HEK293 (cell line): ENCODE measurements at regions not wholly inside any gene's neighbourhood (a gene's known extent, or its start where the extent isn't known, plus 50 kb on each side); places are given as distances from the start of the nearest gene placed in this dataset.

Experiments used
- CTCF ChIA-PET: fragments of 350-600 bp; formaldehyde crosslinking; extraction: SDS; loops from one replicate; lab custom pipeline; 2021; ENCODE audit warnings: antibody characterized with exemption; lab: Yijun Ruan, JAX
- POLR2A ChIA-PET: fragments of 300-600 bp; formaldehyde crosslinking; extraction: SDS; loops from one replicate; lab custom pipeline; 2020; ENCODE audit warnings: antibody characterized with exemption, inconsistent platforms; lab: Yijun Ruan, JAX
- H3K27ac ChIP-seq: fragments of 200-500 bp; sonication (Bioruptor generic); 2 replicates; pipeline ENCODE4 v1.5.1; 2014; ENCODE audit warnings: low read depth, low read length, control low read depth, inconsistent platforms; ENCODE audit errors: extremely low read depth
- H3K36me3 ChIP-seq, 2 experiments: fragments of 200-500 bp in 1 of 2; sonication (Bioruptor generic) in 1 of 2; 1 replicate in 1 of 2; 2 replicates in 1 of 2; pipeline ENCODE4 v1.5.1; 2014 to 2017; ENCODE audit warnings: inconsistent platforms in 2 of 2, low read length in 2 of 2; ENCODE audit not compliant: control insufficient read depth in 2 of 2, insufficient read depth in 1 of 2
- H3K4me1 ChIP-seq: fragments of 200-500 bp; sonication (Bioruptor generic); 2 replicates; pipeline ENCODE4 v1.5.1; 2014; ENCODE audit warnings: mild to moderate bottlenecking, low read length, inconsistent platforms; ENCODE audit not compliant: control insufficient read depth, insufficient read depth
- H3K4me3 ChIP-seq: 2 replicates; pipeline ENCODE4 v1.5.1; 2011; ENCODE audit warnings: low read depth, mild to moderate bottlenecking, control low read depth, low read length, moderate library complexity
- H3K9me3 ChIP-seq: fragments of 200-500 bp; sonication (Bioruptor generic); 2 replicates; pipeline ENCODE4 v1.5.1; 2014; ENCODE audit warnings: low read depth, low read length, inconsistent platforms; ENCODE audit not compliant: control insufficient read depth, insufficient read depth
- AEBP2 ChIP-seq: fragments of 450-650 bp; formaldehyde crosslinking; IDR thresholded peaks from 2 replicates; pipeline ENCODE4 v1.5.1; 2016; ENCODE audit warnings: missing biosample characterization, missing genetic modification characterization, borderline replicate concordance
- EGR2 ChIP-seq: fragments of 450-650 bp; formaldehyde crosslinking; IDR thresholded peaks from 2 replicates; pipeline ENCODE4 v1.5.1; 2016; ENCODE audit warnings: low read depth, missing biosample characterization, missing genetic modification characterization
- ELK4 ChIP-seq: IDR thresholded peaks from 2 replicates; pipeline ENCODE4 v1.6.1; 2011; ENCODE audit warnings: mild to moderate bottlenecking, low read depth, low read length, borderline replicate concordance
- REST ChIP-seq: fragments of 450-650 bp; formaldehyde crosslinking; IDR thresholded peaks from 2 replicates; pipeline ENCODE4 v1.5.1; 2016; ENCODE audit warnings: missing biosample characterization, missing genetic modification characterization
- SCRT2 ChIP-seq: fragments of 450-650 bp; formaldehyde crosslinking; IDR thresholded peaks from 2 replicates; pipeline ENCODE4 v1.5.1; 2016; ENCODE audit warnings: missing biosample characterization, missing genetic modification characterization
- WT1 ChIP-seq: fragments of 450-650 bp; formaldehyde crosslinking; IDR thresholded peaks from 2 replicates; pipeline ENCODE4 v1.5.1; 2016; ENCODE audit warnings: missing biosample characterization, missing genetic modification characterization
- ZBTB7A ChIP-seq: fragments of 450-650 bp; formaldehyde crosslinking; IDR thresholded peaks from 2 replicates; pipeline ENCODE4 v1.5.1; 2016; ENCODE audit warnings: low read depth, missing biosample characterization, missing genetic modification characterization
- ZNF335 ChIP-seq: fragments of 450-650 bp; formaldehyde crosslinking; conservative IDR thresholded peaks from 2 replicates; pipeline ENCODE4 v1.5.1; 2016; ENCODE audit warnings: missing biosample characterization, missing genetic modification characterization
- ZNF560 ChIP-seq: fragments of 450-650 bp; formaldehyde crosslinking; IDR thresholded peaks from 2 replicates; pipeline ENCODE4 v1.5.1; 2017; ENCODE audit warnings: missing biosample characterization, missing genetic modification characterization, borderline replicate concordance
- ZSCAN5A ChIP-seq: fragments of 450-650 bp; formaldehyde crosslinking; IDR thresholded peaks from 2 replicates; pipeline ENCODE4 v1.5.1; 2016; ENCODE audit warnings: missing biosample characterization, missing genetic modification characterization

GRCh38 chr21:32917362-32918135 lies 108.2 kb upstream of the OLIG2 start:
- Histone ChIP-seq H3K36me3 (no peaks in the 10 kb centered on the region), H3K4me3 (no peak overlapping the region), H3K27ac (no peak overlapping the region), H3K4me1 (no peaks in the 10 kb centered on the region), H3K9me3 (no peaks in the 10 kb centered on the region; the same call in 1 of the 2 replicates)
- CTCF ChIA-PET, result interaction anchor here (0.6 to 2.9 kb wide), 8 partner anchors 9 to 453 kb away, joined by 3 to 19 read pairs (median 4); no protein-coding TSS in a partner anchor
- TF ChIP-seq ELK4 (no peak), ZNF335 (tag by site-specific recombination) (no peak), WT1 (no peak)
- POLR2A ChIA-PET, result interaction anchor here (0.9 kb wide), 1 partner anchor 96 kb away, joined by 3 read pairs; no protein-coding TSS in a partner anchor

GRCh38 chr21:32918478-32919120 lies 107.1 kb upstream of the OLIG2 start:
- Histone ChIP-seq H3K4me1 (no peaks in the 10 kb centered on the region), H3K36me3 (no peaks in the 10 kb centered on the region), H3K27ac (no peak overlapping the region), H3K4me3 (no peak overlapping the region), H3K9me3 (no peaks in the 10 kb centered on the region; the same call in 1 of the 2 replicates)
- CTCF ChIA-PET, result interaction anchor here (0.8 to 4.5 kb wide), 2 partner anchors 21 to 209 kb away, joined by 4 to 21 read pairs; no protein-coding TSS in a partner anchor
- POLR2A ChIA-PET, result interaction anchor here (0.9 kb wide), 1 partner anchor 95 kb away, joined by 3 read pairs; no protein-coding TSS in a partner anchor
- TF ChIP-seq SCRT2 (tag by site-specific recombination) (peak; percentile 67), ZBTB7A (tag by site-specific recombination) (no peak)
- TF ChIP-seq, all 188 proteins: peak for 1

- no peaks in the 10 kb centered on the region; the same call in 1 of the 2 replicates for H3K9me3 ChIP-seq
- TF ChIP-seq AEBP2 (tag by site-specific recombination), result no peak
- TF ChIP-seq ZNF560 (tag by site-specific recombination), result no peak
- TF ChIP-seq EGR2 (tag by site-specific recombination), result peak; percentile 27; the same call in 1 of the 2 replicates
- no peak for TF ChIP-seq REST
- no peak for TF ChIP-seq ZSCAN5A (tag by site-specific recombination)
- ChIA-PET POLR2A (no interaction called here), CTCF (interaction anchor here (1.2 to 4.5 kb wide), 3 partner anchors 11 to 207 kb away, joined by 5 to 28 read pairs (median 21); no protein-coding TSS in a partner anchor)
- H3K27ac ChIP-seq, result no peak overlapping the region
- no peaks in the 10 kb centered on the region for H3K36me3 ChIP-seq
- no peaks in the 10 kb centered on the region for H3K4me1 ChIP-seq
- no peak overlapping the region for H3K4me3 ChIP-seq
Observed at GRCh38 chr21:32920474-32920873, 105.3 kb upstream of the OLIG2 start.
